Body of pancreas (tissue), 4 donors: ENCODE measurements at regions not wholly inside any gene's neighbourhood (a gene's known extent, or its start where the extent isn't known, plus 50 kb on each side); places are given as distances from the start of the nearest gene placed in this dataset.

Source experiments
- ATAC-seq: fragments of 150-250 bp; one replicate; pipeline ENCODE4 v1.9.1; 2016
- DNase-seq, 4 donors: peaks; one replicate each; pipeline ENCODE4 v3.0.0-alpha.2; 2019
- H3K27ac ChIP-seq, 4 donors: fragments of 200-600 bp; sonication (generic); 1 replicate in 3 of 4; 2 replicates in 1 of 4; pipeline versions ENCODE4 v1.5.1 to v1.6.1; 2016 to 2019; ENCODE audit warnings: mild to moderate bottlenecking in 1 of 4, mixed read lengths in 1 of 4, moderate library complexity in 1 of 4
- H3K27me3 ChIP-seq, 2 donors: fragments of 200-600 bp; sonication (generic); one replicate each; pipeline ENCODE4 v1.6.0; 2016; ENCODE audit warnings: mild to moderate bottlenecking in 1 of 2
- H3K36me3 ChIP-seq, 2 donors: fragments of 200-600 bp; sonication (generic); replicated peaks in 1 of 2; 2 replicates each; pipeline ENCODE4 v1.5.1; 2016; ENCODE audit warnings: low read depth in 2 of 2; ENCODE audit not compliant: insufficient read depth in 1 of 2
- H3K4me1 ChIP-seq: fragments of 200-600 bp; sonication (generic); one replicate; pipeline ENCODE4 v1.6.0; 2016
- H3K4me3 ChIP-seq, 2 donors: fragments of 200-600 bp; sonication (generic); 1 replicate in 1 of 2; 2 replicates in 1 of 2; pipeline ENCODE4 v1.5.1; 2016 to 2019
- H3K9me3 ChIP-seq, 3 donors: fragments of 200-600 bp; sonication (generic); 1 replicate in 2 of 3; 2 replicates in 1 of 3; pipeline ENCODE4 v1.5.1; 2016
- POLR2A ChIP-seq, 3 donors: fragments of 450-650 bp; IDR thresholded peaks; one replicate each; pipeline ENCODE4 v1.6.1; 2016; ENCODE audit warnings: antibody characterized with exemption in 3 of 3, mild to moderate bottlenecking in 2 of 3
- WGBS, 2 donors: methylation state at CpG; one replicate each; pipeline ENCODE4 v1.1.5; 2017; 5-methylcytosine and 5-hydroxymethylcytosine counted together
- intact Hi-C: fragments of 100-400 bp; cut with DNase I; formaldehyde crosslinking; loops from one replicate; pipeline ENCODE4 v1.15.1; 2023
- TF ChIP-seq, protein P1 (sequence below), 7 experiments: fragments of 450-650 bp in 4 of 7; fragments of 200-600 bp in 3 of 7; sonication (generic) in 3 of 7; IDR thresholded peaks; one replicate each; pipeline ENCODE4 v1.5.1; 2016 to 2019; ENCODE audit warnings: antibody characterized with exemption in 7 of 7

DNA sequence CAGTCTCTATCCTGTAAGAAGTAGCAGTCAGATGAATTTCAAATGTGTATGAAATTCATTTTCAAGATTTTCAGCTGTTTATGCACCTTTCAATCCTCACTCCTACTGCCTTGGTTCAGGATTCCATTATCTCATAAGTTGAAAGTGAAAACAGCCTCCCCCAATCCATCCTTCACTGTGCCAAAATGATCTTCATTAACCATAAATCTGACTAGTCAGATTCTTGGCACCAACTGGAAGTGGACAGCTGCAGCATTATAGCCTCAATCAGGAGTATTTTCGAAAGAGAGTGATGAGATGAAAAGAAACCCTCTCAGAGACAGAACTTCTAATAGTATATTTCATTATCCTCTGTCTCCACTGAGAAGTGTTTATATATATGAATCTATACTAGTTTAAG, 365.3 kb upstream of the PDGFD start:
- TF ChIP-seq, protein P1, sequence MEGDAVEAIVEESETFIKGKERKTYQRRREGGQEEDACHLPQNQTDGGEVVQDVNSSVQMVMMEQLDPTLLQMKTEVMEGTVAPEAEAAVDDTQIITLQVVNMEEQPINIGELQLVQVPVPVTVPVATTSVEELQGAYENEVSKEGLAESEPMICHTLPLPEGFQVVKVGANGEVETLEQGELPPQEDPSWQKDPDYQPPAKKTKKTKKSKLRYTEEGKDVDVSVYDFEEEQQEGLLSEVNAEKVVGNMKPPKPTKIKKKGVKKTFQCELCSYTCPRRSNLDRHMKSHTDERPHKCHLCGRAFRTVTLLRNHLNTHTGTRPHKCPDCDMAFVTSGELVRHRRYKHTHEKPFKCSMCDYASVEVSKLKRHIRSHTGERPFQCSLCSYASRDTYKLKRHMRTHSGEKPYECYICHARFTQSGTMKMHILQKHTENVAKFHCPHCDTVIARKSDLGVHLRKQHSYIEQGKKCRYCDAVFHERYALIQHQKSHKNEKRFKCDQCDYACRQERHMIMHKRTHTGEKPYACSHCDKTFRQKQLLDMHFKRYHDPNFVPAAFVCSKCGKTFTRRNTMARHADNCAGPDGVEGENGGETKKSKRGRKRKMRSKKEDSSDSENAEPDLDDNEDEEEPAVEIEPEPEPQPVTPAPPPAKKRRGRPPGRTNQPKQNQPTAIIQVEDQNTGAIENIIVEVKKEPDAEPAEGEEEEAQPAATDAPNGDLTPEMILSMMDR (IDR thresholded peaks at IDR 0.05) = no peak
- no peak for TF ChIP-seq POLR2A (IDR thresholded peaks at IDR 0.05)
- no peaks in the 10 kb centered on the region for H3K27me3 ChIP-seq
- WGBS, 2 donors = 80 to 87% methylated on average over 1 of the region's 1 CpG
- H3K9me3 ChIP-seq = no peaks in the 10 kb centered on the region
- H3K36me3 ChIP-seq = no peaks in the 10 kb centered on the region
- ATAC-seq (no peak), DNase-seq (no peak)
- intact Hi-C loops = no loop called here
- H3K27ac ChIP-seq = no peak overlapping the region
- H3K4me3 ChIP-seq = no peak overlapping the region
- H3K4me1 ChIP-seq = peaks cover 5% of the 10 kb centered on the region

- 29 to 32% methylated on average over 2 of the region's 2 CpGs for WGBS, 2 donors
- ATAC-seq (no peak), DNase-seq (no peak)
- Histone ChIP-seq H3K36me3 (no peaks in the 10 kb centered on the region), H3K4me3 (no peak overlapping the region), H3K9me3 (no peaks in the 10 kb centered on the region), H3K27ac (no peak overlapping the region), H3K4me1 (peaks cover 24% of the 10 kb centered on the region), H3K27me3 (no peaks in the 10 kb centered on the region)
- intact Hi-C loops = no loop called here
- TF ChIP-seq, protein P1 (IDR thresholded peaks at IDR 0.05) = no peak
- TF ChIP-seq POLR2A (IDR thresholded peaks at IDR 0.05) = no peak
Observed at GRCh38 chr11:104526006-104526405, 362.1 kb upstream of the PDGFD start.

GRCh38 chr11:104525416-104525815, 361.5 kb upstream of the PDGFD start:
- Histone ChIP-seq H3K9me3 (no peaks in the 10 kb centered on the region), H3K4me1 (peaks cover 24% of the 10 kb centered on the region), H3K4me3 (no peak overlapping the region), H3K36me3 (no peaks in the 10 kb centered on the region), H3K27ac (no peak overlapping the region), H3K27me3 (no peaks in the 10 kb centered on the region)
- DNase-seq (no peak), ATAC-seq (no peak)
- 41% methylated on average over 3 of the region's 3 CpGs for WGBS, 2 donors
- intact Hi-C loops = no loop called here
- TF ChIP-seq POLR2A (IDR thresholded peaks at IDR 0.05) = no peak
- TF ChIP-seq, protein P1 (IDR thresholded peaks at IDR 0.05) = no peak

DNA sequence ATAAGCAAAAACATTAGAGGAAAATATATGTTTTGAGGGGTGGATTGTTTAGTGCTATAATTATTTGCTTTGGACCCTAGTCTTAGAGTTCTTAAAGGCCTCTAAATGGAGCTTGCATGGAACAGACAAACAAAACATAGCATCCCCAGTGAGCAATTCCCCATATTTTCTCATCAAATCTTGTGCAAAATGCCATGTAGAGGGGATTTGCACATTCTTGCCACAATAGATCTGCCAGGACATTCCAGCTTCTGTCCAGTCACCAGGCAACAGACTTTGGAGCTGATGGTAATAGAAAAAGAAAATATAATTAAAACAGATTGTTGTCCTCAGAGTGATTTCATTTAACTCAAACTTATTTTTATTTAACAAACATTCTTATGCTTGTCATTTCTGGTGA, 360.3 kb upstream of the PDGFD start:
- H3K27ac ChIP-seq = no peak overlapping the region
- intact Hi-C loops = no loop called here
- no peak overlapping the region for H3K4me3 ChIP-seq
- H3K9me3 ChIP-seq = no peaks in the 10 kb centered on the region
- TF ChIP-seq POLR2A (IDR thresholded peaks at IDR 0.05) = no peak
- TF ChIP-seq, protein P1 (IDR thresholded peaks at IDR 0.05) = no peak
- H3K27me3 ChIP-seq = no peaks in the 10 kb centered on the region
- no peak for DNase-seq
- peaks cover 24% of the 10 kb centered on the region for H3K4me1 ChIP-seq
- no peak for ATAC-seq
- H3K36me3 ChIP-seq = no peaks in the 10 kb centered on the region

DNA sequence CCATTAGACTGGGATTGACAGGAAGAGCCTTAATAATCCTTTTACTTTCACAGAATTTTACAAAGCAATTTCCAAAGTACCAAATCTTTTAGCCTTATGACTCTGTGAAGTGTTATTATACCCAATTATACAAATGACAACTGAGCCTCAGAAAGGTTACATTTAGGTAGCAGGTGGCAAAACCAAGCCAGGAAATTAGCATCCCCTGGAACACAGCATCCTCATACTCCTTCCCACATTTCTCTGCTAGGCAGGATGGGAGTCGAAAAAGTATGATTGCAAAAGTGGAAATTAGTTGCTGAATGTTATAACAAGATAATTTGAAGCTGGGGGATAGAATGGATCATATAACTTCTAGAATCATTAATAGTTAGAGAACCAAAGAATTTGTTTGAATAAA, 359.7 kb upstream of the PDGFD start:
- H3K4me1 ChIP-seq = peaks cover 24% of the 10 kb centered on the region
- no peaks in the 10 kb centered on the region for H3K9me3 ChIP-seq
- TF ChIP-seq POLR2A (IDR thresholded peaks at IDR 0.05) = no peak
- TF ChIP-seq, protein P1 (IDR thresholded peaks at IDR 0.05) = no peak
- no peak for DNase-seq
- H3K4me3 ChIP-seq = no peak overlapping the region
- no peak for ATAC-seq
- intact Hi-C loops = no loop called here
- no peak overlapping the region for H3K27ac ChIP-seq
- H3K27me3 ChIP-seq = no peaks in the 10 kb centered on the region
- 89 to 100% methylated on average over 1 of the region's 1 CpG for WGBS, 2 donors
- no peaks in the 10 kb centered on the region for H3K36me3 ChIP-seq
